Mesothelial cell of epicardium (in vitro differentiated cells): ENCODE measurements at regions not wholly inside any gene's neighbourhood (a gene's known extent, or its start where the extent isn't known, plus 50 kb on each side); places are given as distances from the start of the nearest gene placed in this dataset.

Experiments
- DNase-seq, 2 experiments: peaks; one replicate each; pipeline ENCODE4 v3.0.0; 2021; ENCODE audit warnings: low spot score in 2 of 2; ENCODE audit not compliant: unreplicated experiment in 2 of 2
- H3K27ac Mint-ChIP-seq: 2 replicates; pipeline ENCODE4 v1.8.0; 2021; ENCODE audit warnings: mixed read lengths
- H3K27me3 Mint-ChIP-seq: 2 replicates; pipeline ENCODE4 v1.8.0; 2021; ENCODE audit warnings: low read depth, mixed read lengths
- H3K36me3 Mint-ChIP-seq: 2 replicates; pipeline ENCODE4 v1.8.0; 2021; ENCODE audit warnings: mixed read lengths
- H3K4me1 Mint-ChIP-seq: 2 replicates; pipeline ENCODE4 v1.8.0; 2021; ENCODE audit warnings: mixed read lengths
- H3K4me3 Mint-ChIP-seq: 2 replicates; pipeline ENCODE4 v1.8.0; 2021; ENCODE audit warnings: mild to moderate bottlenecking, moderate library complexity, mixed read lengths
- H3K9me3 Mint-ChIP-seq: 2 replicates; pipeline ENCODE4 v1.8.0; 2021; ENCODE audit warnings: mixed read lengths
- TF ChIP-seq, protein P1 (sequence below): fragments of 200-600 bp; sonication (generic); IDR thresholded peaks from one replicate; pipeline ENCODE4 v1.5.0; 2021; ENCODE audit warnings: antibody characterized with exemption; ENCODE audit not compliant: unreplicated experiment

DNA sequence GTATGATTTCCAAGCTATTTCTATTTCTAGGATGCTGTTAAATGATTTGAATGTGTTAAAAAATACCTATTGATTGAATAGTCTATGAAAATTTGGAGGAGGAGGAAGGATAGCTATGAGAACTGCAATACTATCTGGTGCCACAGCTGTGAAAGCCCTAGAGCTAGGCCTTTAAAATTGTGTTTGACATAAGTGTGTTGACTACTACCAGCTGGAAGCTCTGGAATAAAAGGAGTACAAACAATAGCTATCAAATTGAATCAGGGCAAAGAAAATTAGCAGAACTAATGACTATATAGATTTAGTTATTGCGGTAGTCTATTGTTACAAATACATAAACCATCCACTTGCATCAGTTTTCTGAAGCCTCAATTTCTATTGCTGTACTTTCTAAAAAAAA, 124.8 kb upstream of the CNTN5 start:
- DNase-seq = no peak
- H3K27me3 Mint-ChIP-seq = no peaks in the 10 kb centered on the region
- no peaks in the 10 kb centered on the region for H3K4me1 Mint-ChIP-seq
- peaks cover 23% of the 10 kb centered on the region for H3K9me3 Mint-ChIP-seq
- peaks cover 1% of the 10 kb centered on the region for H3K36me3 Mint-ChIP-seq
- no peak overlapping the region for H3K27ac Mint-ChIP-seq
- H3K4me3 Mint-ChIP-seq = no peak overlapping the region
- TF ChIP-seq, protein P1, sequence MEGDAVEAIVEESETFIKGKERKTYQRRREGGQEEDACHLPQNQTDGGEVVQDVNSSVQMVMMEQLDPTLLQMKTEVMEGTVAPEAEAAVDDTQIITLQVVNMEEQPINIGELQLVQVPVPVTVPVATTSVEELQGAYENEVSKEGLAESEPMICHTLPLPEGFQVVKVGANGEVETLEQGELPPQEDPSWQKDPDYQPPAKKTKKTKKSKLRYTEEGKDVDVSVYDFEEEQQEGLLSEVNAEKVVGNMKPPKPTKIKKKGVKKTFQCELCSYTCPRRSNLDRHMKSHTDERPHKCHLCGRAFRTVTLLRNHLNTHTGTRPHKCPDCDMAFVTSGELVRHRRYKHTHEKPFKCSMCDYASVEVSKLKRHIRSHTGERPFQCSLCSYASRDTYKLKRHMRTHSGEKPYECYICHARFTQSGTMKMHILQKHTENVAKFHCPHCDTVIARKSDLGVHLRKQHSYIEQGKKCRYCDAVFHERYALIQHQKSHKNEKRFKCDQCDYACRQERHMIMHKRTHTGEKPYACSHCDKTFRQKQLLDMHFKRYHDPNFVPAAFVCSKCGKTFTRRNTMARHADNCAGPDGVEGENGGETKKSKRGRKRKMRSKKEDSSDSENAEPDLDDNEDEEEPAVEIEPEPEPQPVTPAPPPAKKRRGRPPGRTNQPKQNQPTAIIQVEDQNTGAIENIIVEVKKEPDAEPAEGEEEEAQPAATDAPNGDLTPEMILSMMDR = no peak

DNA sequence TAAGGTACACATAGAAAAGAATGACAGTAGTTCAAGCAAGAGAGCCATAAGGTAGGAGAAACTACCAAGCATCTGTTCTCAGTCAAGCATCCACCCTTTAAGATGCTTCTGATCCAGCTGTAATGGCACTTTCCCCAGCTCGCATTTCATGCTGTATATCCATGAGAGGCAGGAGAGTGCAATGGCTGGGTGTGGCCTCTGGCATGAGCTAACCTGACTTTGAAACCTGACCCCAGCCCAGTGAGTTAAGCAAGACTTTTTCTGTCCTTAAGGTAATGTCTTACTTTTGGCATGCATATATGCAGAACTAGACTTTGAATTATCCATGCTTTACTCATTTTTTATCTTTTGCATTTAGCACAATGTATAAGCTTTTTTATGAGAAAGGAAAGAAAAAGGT, 79.8 kb upstream of the CNTN5 start:
- Mint-ChIP-seq H3K4me3 (no peak overlapping the region), H3K4me1 (no peaks in the 10 kb centered on the region), H3K9me3 (peaks cover 5% of the 10 kb centered on the region), H3K36me3 (no peaks in the 10 kb centered on the region), H3K27me3 (no peaks in the 10 kb centered on the region), H3K27ac (no peak overlapping the region)
- DNase-seq = no peak
- TF ChIP-seq, protein P1 = no peak

DNA sequence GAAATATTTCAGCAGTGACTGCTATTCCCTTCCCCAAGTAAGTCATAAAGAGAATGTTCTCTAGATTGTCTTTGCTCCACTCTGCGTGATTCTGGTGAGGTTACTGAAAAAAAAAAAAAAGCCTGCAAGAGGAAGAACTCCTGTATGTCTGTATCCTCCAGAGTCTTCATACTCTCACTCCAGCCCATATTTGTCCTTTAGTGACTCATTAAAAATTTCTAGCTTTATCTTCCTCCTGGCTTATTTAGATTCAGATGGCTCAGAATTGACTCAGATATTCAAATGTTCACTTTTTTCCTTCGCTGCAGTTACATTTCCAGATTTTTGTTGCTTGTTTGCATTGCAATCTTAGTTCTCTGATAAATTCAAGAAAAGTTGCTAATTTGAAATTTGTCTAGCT, 76.3 kb upstream of the CNTN5 start:
- H3K27ac Mint-ChIP-seq = no peak overlapping the region
- H3K36me3 Mint-ChIP-seq = no peaks in the 10 kb centered on the region
- H3K4me3 Mint-ChIP-seq = no peak overlapping the region
- peaks cover 2% of the 10 kb centered on the region for H3K4me1 Mint-ChIP-seq
- peaks cover 5% of the 10 kb centered on the region for H3K9me3 Mint-ChIP-seq
- no peak for DNase-seq
- no peaks in the 10 kb centered on the region for H3K27me3 Mint-ChIP-seq
- TF ChIP-seq, protein P1 = no peak

DNA sequence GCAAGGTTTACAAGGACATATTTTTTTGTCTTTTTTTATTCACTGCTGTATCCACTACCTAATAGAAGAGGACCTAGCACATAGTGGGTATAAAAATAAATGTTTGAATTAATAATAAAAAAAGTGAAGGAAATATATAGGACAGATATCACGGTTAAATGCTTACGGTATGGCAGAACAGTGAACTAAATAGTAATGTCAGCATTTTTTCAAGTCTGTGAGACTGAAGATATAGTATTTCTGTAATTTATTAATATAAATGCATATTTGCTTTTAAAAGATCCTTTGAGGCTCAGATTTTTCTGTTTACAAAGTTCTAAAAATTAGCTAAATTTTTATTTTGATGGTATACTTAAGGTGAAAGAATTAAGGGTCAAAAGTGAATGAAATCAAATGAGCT, 68.6 kb upstream of the CNTN5 start:
- H3K36me3 Mint-ChIP-seq = no peaks in the 10 kb centered on the region
- TF ChIP-seq, protein P1 = no peak
- H3K27me3 Mint-ChIP-seq = no peaks in the 10 kb centered on the region
- no peak for DNase-seq
- H3K4me3 Mint-ChIP-seq = no peak overlapping the region
- H3K9me3 Mint-ChIP-seq = no peaks in the 10 kb centered on the region
- H3K4me1 Mint-ChIP-seq = peaks cover 2% of the 10 kb centered on the region
- H3K27ac Mint-ChIP-seq = no peak overlapping the region

DNA sequence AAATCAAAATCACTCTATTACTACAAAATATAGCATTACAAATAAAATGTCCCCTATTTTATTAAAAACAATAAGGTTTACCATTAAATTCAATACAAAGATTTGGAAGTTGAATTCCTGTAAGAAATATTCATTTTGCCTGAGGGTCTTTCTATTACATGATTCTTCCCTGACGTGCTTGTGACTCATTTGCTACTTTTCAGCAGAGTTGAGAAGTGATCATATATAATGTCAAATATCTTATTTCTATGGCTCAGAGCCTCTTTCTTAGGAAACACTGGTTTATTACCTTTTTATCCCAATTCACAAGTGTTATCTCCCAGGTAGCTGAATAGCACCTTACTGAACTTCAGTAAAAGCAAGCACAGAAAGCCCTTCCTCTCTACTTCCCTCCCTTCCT, 65.2 kb upstream of the CNTN5 start:
- Mint-ChIP-seq H3K27ac (no peak overlapping the region), H3K4me3 (no peak overlapping the region), H3K27me3 (no peaks in the 10 kb centered on the region), H3K9me3 (no peaks in the 10 kb centered on the region), H3K4me1 (no peaks in the 10 kb centered on the region), H3K36me3 (no peaks in the 10 kb centered on the region)
- no peak for DNase-seq
- TF ChIP-seq, protein P1 = no peak

DNA sequence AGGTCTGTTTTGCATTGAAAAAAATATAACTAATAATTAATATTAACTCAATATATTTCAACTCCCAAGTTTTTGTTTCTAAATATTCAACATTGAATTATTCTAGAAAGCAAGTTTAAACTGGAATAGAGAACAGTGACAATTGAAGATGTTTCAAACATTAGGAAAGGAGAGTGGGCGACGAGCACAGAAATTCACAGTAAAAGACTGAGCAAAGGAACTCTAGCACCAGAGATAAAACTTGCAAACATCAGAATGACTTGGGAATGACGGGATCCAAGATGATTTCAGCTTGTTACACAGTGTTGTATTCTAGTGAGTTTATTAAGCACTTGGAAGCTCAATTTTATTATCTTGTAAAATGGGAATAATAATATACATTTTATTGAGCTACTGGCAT, 56.6 kb upstream of the CNTN5 start:
- no peak overlapping the region for H3K27ac Mint-ChIP-seq
- no peaks in the 10 kb centered on the region for H3K27me3 Mint-ChIP-seq
- no peak overlapping the region for H3K4me3 Mint-ChIP-seq
- H3K9me3 Mint-ChIP-seq = no peaks in the 10 kb centered on the region
- TF ChIP-seq, protein P1 = no peak
- no peaks in the 10 kb centered on the region for H3K4me1 Mint-ChIP-seq
- no peaks in the 10 kb centered on the region for H3K36me3 Mint-ChIP-seq
- no peak for DNase-seq
